Activated CD8-positive, alpha-beta T cell treated with anti-CD3 and anti-CD28 coated beads for 36 hours (primary cell): ENCODE measurements at regions not wholly inside any gene's neighbourhood (a gene's known extent, or its start where the extent isn't known, plus 50 kb on each side); places are given as distances from the start of the nearest gene placed in this dataset.

Experiments used
- ATAC-seq: fragments of 200-7000 bp; cut with Tn5 transposase; one replicate; pipeline ENCODE4 v1.10.0; 2021; ENCODE audit warnings: mild to moderate bottlenecking, moderate library complexity
- CTCF ChIA-PET: fragments of 350-600 bp; sonication (Branson Sonifier 250); formaldehyde crosslinking; loops from one replicate; lab custom pipeline; 2021; ENCODE audit warnings: antibody characterized with exemption; lab: Charles Lee
- POLR2A ChIA-PET: fragments of 350-600 bp; sonication (Branson Sonifier 250); formaldehyde crosslinking; loops from one replicate; lab custom pipeline; 2021; ENCODE audit warnings: antibody characterized with exemption; lab: Charles Lee
- DNase-seq: peaks from one replicate; pipeline ENCODE4 v3.0.0-alpha.2; 2020
- H3K27ac Mint-ChIP-seq: one replicate; pipeline ENCODE4 v1.8.0; 2021; ENCODE audit warnings: mild to moderate bottlenecking, mixed read lengths
- H3K27me3 Mint-ChIP-seq: one replicate; pipeline ENCODE4 v1.8.0; 2021; ENCODE audit warnings: mixed read lengths
- H3K36me3 Mint-ChIP-seq: one replicate; pipeline ENCODE4 v1.8.0; 2021; ENCODE audit warnings: low read depth, mixed read lengths
- H3K4me1 Mint-ChIP-seq: one replicate; pipeline ENCODE4 v1.8.0; 2021; ENCODE audit warnings: low read depth, mixed read lengths
- H3K4me3 Mint-ChIP-seq: one replicate; pipeline ENCODE4 v1.8.0; 2021; ENCODE audit warnings: mild to moderate bottlenecking, moderate library complexity, mixed read lengths
- H3K9me3 Mint-ChIP-seq: one replicate; pipeline ENCODE4 v1.8.0; 2021; ENCODE audit warnings: mixed read lengths
- CTCF ChIP-seq: fragments of 200-600 bp; IDR thresholded peaks from one replicate; pipeline ENCODE4 v1.8.0; 2022; ENCODE audit warnings: antibody characterized with exemption, mild to moderate bottlenecking
- intact Hi-C: fragments of 100-400 bp; cut with micrococcal nuclease; formaldehyde crosslinking; loops from one replicate; pipeline ENCODE4 v1.10.0; 2022

DNA sequence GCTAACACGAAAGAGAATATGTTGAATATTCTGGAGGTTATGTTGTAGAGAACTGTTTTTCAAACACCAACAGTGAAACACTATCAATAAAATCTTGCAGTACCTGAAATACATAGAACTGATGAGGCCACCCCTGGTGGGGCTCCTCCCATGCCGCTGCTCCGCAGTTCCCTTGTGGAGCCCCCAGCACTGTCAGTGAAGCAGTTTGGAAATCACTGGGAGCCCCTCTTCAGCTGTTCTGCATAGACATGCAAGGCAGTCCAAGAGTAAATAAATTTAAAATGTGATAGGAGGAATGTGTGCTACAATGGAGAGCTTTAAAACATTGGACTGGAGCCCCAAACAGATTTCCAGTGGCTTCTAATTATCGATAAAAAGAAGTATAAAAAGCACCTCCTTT, 189.4 kb downstream of the FNDC1 start:
- POLR2A ChIA-PET = no interaction called here
- no peaks in the 10 kb centered on the region for H3K36me3 Mint-ChIP-seq
- no peaks in the 10 kb centered on the region for H3K4me1 Mint-ChIP-seq
- H3K4me3 Mint-ChIP-seq = no peak overlapping the region
- no peak overlapping the region for H3K27ac Mint-ChIP-seq
- CTCF ChIA-PET = no interaction called here
- ATAC-seq (no peak), DNase-seq (no peak)
- TF ChIP-seq CTCF = no peak
- peaks cover 6% of the 10 kb centered on the region for H3K27me3 Mint-ChIP-seq
- intact Hi-C loops = no loop called here
- no peaks in the 10 kb centered on the region for H3K9me3 Mint-ChIP-seq

DNA sequence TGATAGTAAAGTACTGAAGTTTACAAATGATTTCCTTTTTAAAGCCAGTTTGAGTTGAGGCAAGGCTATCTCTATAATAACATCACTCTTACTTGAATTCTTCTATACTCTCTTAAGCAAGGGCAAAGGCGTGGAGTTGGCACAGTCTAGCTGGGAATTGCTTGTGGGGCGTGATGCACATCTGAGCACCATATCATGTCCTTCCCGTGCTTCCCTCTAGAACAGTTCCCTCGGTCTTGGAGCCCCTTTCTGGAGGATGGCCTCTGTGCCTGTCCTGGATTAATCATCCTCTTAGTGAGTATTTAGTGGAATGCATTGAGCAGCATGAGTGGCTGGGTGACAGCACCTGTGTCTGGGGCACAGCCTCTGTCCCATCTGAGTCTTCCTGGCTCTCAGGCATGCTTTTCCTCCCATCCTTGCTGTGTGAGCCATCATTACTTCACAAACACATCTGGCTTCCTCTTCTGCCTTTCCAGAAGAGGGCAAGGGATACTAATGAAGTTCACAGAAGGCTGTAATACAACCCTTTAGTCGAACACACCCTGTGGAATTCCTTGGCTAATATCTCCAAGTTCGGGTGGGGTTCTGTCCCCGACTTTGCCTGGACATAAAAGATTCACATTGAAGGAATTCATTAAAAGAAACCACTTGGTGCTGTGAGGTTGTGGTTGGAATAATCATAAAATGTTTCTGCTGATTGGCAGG, 188.2 kb downstream of the FNDC1 start:
- intact Hi-C loops = no loop called here
- CTCF ChIA-PET = interaction anchor here (0.7 kb wide), 1 partner anchor 184 kb away, joined by 3 read pairs; no protein-coding TSS in a partner anchor
- Mint-ChIP-seq H3K9me3 (no peaks in the 10 kb centered on the region), H3K4me3 (no peak overlapping the region), H3K36me3 (no peaks in the 10 kb centered on the region), H3K4me1 (no peaks in the 10 kb centered on the region), H3K27ac (no peak overlapping the region), H3K27me3 (peaks cover 6% of the 10 kb centered on the region)
- ATAC-seq = no peak
- POLR2A ChIA-PET = no interaction called here
- no peak for DNase-seq
- TF ChIP-seq CTCF = no peak

DNA sequence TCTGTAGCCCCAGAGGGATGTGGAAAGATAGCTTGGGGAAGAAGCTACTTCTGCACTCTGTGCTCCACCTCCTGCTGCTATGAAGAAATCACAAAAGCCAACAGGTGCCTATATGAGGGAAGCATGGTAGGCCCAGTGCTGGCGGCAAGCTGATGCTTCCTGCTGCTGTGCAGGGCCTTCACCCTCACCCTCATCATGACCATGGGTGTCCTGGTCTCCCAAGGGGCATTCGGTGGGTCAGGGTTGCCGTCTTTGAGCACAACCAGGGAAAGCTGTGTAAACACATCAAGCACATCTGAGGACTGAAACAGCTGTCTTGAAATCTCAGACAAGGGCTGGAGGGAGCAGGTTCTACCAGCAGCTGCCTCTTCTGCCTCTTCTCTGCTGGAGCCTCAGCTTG, 184.0 kb downstream of the FNDC1 start:
- ChIA-PET CTCF (no interaction called here), POLR2A (interaction anchor here (0.6 kb wide), 1 partner anchor 184 kb away, joined by 3 read pairs; the partner anchor contains the start of gene FNDC1)
- Mint-ChIP-seq H3K9me3 (no peaks in the 10 kb centered on the region), H3K27me3 (peaks cover 9% of the 10 kb centered on the region), H3K4me3 (no peak overlapping the region), H3K4me1 (no peaks in the 10 kb centered on the region), H3K27ac (no peak overlapping the region), H3K36me3 (no peaks in the 10 kb centered on the region)
- ATAC-seq (no peak), DNase-seq (no peak)
- no peak for TF ChIP-seq CTCF
- intact Hi-C loops = no loop called here

DNA sequence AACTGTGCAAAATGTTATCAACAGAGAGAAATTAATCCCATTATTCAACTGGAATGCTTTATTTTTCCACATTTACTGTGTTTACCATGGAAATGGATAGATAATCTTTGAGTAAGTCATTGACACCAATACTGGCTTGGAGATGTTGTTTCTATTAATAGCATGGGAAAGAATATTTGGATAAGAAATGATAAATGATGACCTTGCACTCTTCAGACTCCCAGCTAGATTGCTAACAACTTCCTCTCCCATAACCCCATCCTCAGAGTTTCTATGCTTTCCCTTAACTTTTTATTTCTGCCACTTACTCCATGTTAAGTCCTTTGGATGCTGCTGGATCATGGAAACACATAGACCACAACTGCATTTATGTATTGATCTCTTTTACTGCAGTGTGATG, 182.5 kb downstream of the FNDC1 start:
- CTCF ChIA-PET = no interaction called here
- no peak for DNase-seq
- no peak overlapping the region for H3K27ac Mint-ChIP-seq
- H3K4me1 Mint-ChIP-seq = no peaks in the 10 kb centered on the region
- no peak for ATAC-seq
- TF ChIP-seq CTCF = no peak
- H3K36me3 Mint-ChIP-seq = no peaks in the 10 kb centered on the region
- H3K27me3 Mint-ChIP-seq = peaks cover 9% of the 10 kb centered on the region
- intact Hi-C loops = no loop called here
- no peaks in the 10 kb centered on the region for H3K9me3 Mint-ChIP-seq
- H3K4me3 Mint-ChIP-seq = no peak overlapping the region
- POLR2A ChIA-PET = no interaction called here

GRCh38 chr6:159349915-159350314, 180.7 kb downstream of the FNDC1 start:
- Mint-ChIP-seq H3K9me3 (no peaks in the 10 kb centered on the region), H3K4me3 (no peak overlapping the region), H3K27me3 (peaks cover 9% of the 10 kb centered on the region), H3K4me1 (no peaks in the 10 kb centered on the region), H3K27ac (no peak overlapping the region), H3K36me3 (no peaks in the 10 kb centered on the region)
- ChIA-PET POLR2A (interaction anchor here (0.7 kb wide), 1 partner anchor 13 kb away, joined by 3 read pairs; no protein-coding TSS in a partner anchor), CTCF (no interaction called here)
- TF ChIP-seq CTCF = no peak
- intact Hi-C loops = no loop called here
- no peak for DNase-seq
- no peak for ATAC-seq
